ENCODE measurements at regions not wholly inside any gene's neighbourhood (a gene's known extent, or its start where the extent isn't known, plus 50 kb on each side); places are given as distances from the start of the nearest gene placed in this dataset.
"Not testable (repeated sequence)": the region's sequence is repeated elsewhere in the genome, so short reads cannot be mapped to it uniquely, and the experiment has no call there.

DNA sequence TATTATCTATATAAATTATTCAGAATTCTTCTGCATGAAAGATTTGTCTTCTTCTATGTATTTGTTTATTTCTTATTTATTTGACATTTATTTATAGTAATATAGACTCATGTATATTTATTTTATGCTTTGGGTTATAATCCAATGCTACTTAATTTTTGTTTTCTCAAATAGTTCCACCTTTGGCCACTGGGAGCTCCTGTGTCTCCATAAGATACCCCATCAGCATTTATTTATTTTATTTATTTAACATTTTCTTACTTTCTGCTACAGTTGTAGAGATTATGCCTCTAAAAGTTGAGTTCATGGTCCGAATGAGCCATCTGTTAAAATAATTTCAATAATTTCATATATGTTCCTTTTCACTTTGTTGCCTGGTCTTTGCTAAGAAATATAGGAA lies 289.4 kb downstream of the ADGRL2 start:
- DNase-seq (ENCODE audit: insufficient read length) = no peak

DNA sequence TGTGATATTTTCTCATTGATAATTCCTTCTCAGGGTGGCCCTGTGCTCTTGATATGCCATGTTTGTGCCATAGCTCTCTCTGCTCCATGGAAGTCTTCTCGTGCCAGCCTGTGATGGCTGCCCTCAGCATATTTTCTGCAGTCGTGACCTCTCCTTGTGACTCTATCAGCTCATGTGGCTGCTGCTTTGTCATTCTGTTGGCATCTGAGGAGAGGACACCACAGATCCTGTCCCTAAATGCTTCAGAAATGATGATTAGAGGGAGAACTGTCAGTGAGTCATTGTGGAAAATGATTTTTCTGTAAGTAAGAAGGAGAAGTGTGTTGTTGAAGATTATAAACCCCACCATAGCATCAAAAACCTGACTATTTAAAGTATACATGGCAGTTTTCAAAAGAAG lies 286.0 kb downstream of the ADGRL2 start:
- DNase-seq (ENCODE audit: insufficient read length) (no peak), FAIRE-seq (no peak)
- TF ChIP-seq POLR2A (IDR thresholded peaks at IDR 0.05; ENCODE audit: low read depth, low read length) (no peak), POLR2AphosphoS5 (IDR thresholded peaks at IDR 0.05; ENCODE audit: low read depth, low read length) (no peak), TAF1 (IDR thresholded peaks at IDR 0.05; ENCODE audit: borderline replicate concordance, low read depth, low read length) (no peak)

More for the DNA sequence above, 289.4 kb downstream of the ADGRL2 start:
- FAIRE-seq = no peak
- TF ChIP-seq POLR2AphosphoS5 (IDR thresholded peaks at IDR 0.05; ENCODE audit: low read depth, low read length) (no peak), TAF1 (IDR thresholded peaks at IDR 0.05; ENCODE audit: borderline replicate concordance, low read depth, low read length) (no peak)

DNA sequence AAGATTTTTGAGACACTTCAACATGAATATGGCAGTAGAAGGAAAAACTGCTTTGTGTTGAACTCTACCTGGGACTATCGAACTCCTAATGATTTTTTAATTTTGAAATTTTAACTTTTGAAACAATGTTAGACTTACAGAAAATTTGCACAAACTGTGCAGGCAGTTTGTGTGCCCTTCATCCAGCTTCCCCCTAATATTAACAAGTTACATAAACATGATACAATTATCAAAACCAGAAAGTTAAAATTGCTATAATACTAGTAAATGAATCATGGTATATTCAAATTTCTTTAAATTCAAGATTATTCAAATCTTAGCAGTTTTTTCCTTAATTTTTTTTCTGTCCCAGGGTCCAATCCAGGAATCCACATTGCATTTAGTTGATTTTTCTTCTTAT lies 278.9 kb downstream of the ADGRL2 start:
- TF ChIP-seq POLR2A (IDR thresholded peaks at IDR 0.05; ENCODE audit: low read depth, low read length) (no peak), TAF1 (IDR thresholded peaks at IDR 0.05; ENCODE audit: borderline replicate concordance, low read depth, low read length) (no peak)

DNA sequence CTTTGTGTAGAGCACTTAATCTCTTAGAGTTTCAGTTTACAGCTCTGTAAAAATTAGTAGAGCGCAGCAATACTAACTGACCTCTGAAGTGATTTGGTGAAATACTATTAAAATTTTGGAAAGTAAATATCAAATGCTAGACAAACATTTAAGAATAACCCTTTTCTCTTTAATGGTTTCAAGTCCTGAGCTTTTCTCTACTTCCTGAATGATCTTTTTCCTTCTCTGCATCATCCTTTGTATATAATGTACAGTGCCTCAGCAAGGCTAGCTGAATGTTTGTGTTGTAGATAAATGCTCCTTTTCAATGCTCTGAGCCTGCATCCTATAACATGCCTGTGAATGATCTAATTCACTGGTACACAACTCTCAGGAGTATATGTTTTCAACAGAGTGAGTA lies 272.9 kb downstream of the ADGRL2 start:
- FAIRE-seq (no peak), DNase-seq (ENCODE audit: insufficient read length) (no peak)
- no peak for TF ChIP-seq POLR2A (IDR thresholded peaks at IDR 0.05; ENCODE audit: low read depth, low read length)
- TF ChIP-seq POLR2AphosphoS5 (IDR thresholded peaks at IDR 0.05; ENCODE audit: low read depth, low read length) = no peak
- no peak for TF ChIP-seq TAF1 (IDR thresholded peaks at IDR 0.05; ENCODE audit: borderline replicate concordance, low read depth, low read length)

More for the DNA sequence above, 278.9 kb downstream of the ADGRL2 start:
- FAIRE-seq (no peak), DNase-seq (ENCODE audit: insufficient read length) (no peak)

DNA sequence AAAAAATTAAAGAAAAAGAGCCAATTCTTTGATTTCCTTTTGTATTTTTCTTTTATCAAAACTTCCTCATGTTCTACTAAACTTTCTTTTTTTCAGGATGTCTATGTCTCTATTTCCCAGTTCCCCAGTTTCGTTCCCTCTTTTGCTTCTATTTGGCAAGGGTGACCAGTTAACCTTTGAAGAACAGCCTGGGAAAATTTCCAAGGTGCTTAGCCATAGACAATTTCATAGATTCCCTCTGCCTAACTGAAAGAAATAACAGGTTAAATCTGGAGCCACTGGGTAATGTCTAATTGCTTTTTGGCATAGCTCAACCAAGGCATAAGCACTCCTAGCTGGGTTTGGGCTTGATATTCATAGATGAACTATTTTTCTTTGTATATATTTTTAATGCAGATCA lies 272.3 kb downstream of the ADGRL2 start:
- DNase-seq (ENCODE audit: insufficient read length) = no peak
- TF ChIP-seq POLR2AphosphoS5 (IDR thresholded peaks at IDR 0.05; ENCODE audit: low read depth, low read length) (no peak), POLR2A (IDR thresholded peaks at IDR 0.05; ENCODE audit: low read depth, low read length) (no peak), TAF1 (IDR thresholded peaks at IDR 0.05; ENCODE audit: borderline replicate concordance, low read depth, low read length) (no peak)
- no peak for FAIRE-seq

DNA sequence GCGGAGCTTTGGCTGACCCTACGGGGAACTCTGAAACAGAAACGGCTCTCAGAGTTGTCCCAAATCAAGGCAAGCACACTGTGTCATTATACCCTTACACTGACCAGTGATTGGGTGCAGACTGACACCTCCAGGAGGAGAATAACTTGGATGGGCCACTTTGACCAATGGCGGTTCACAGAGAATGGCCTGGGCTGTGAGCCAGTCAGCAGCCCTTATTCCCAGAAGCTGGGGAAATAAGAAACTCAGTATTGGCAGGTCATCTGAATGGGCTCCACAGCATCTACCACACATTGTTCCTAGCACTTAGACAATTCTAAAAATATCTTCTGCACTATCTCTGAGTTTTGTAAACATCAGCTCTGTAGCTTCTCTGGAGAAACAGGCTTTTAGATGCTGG lies 265.2 kb downstream of the ADGRL2 start:
- TF ChIP-seq TAF1 (IDR thresholded peaks at IDR 0.05; ENCODE audit: borderline replicate concordance, low read depth, low read length) = no peak
- no peak for TF ChIP-seq POLR2AphosphoS5 (IDR thresholded peaks at IDR 0.05; ENCODE audit: low read depth, low read length)
- no peak for TF ChIP-seq POLR2A (IDR thresholded peaks at IDR 0.05; ENCODE audit: low read depth, low read length)
- FAIRE-seq = no peak
- DNase-seq (ENCODE audit: insufficient read length) = no peak

DNA sequence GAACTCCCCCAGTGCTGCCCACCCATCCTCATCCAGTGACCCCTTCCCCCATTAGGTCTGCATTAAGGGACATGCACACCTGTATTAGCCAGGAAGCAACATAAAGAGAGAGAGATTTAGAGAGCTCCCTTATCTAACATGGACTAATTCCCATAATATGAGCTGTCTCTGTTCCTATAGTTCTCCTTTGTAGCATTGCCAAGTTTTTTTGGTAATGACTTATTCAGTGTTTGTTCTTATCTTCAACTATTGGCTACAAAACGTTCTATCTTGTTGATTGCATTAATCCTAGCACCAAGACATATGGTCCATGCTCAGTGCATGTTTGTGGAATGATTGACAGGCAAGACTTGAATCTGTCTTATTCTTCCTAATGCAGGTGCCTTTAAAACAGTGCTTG lies 264.0 kb downstream of the ADGRL2 start:
- no peak for FAIRE-seq
- no peak for DNase-seq (ENCODE audit: insufficient read length)
- TF ChIP-seq POLR2A (IDR thresholded peaks at IDR 0.05; ENCODE audit: low read depth, low read length) (no peak), POLR2AphosphoS5 (IDR thresholded peaks at IDR 0.05; ENCODE audit: low read depth, low read length) (no peak), TAF1 (IDR thresholded peaks at IDR 0.05; ENCODE audit: borderline replicate concordance, low read depth, low read length) (no peak)

DNA sequence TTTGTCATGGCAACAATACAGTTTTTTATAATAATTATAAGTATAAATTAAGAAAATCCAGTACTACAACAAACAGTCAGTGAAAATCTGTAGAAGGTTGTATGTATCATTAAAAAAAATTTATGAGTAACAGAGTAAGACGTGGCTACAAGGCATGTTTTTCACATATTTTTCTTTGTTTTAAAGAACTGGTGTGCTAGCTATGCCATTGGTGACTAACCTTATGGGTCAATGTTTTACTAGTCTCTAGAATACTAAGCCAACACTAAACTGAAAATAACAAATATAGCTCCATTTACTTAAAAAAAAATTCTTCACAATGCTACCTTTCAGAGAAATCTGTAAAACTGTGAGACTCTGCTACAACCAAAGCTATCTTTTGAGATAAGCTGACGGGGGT lies 261.5 kb downstream of the ADGRL2 start:
- FAIRE-seq (no peak), DNase-seq (ENCODE audit: insufficient read length) (no peak)
- TF ChIP-seq TAF1 (IDR thresholded peaks at IDR 0.05; ENCODE audit: borderline replicate concordance, low read depth, low read length) (no peak), POLR2AphosphoS5 (IDR thresholded peaks at IDR 0.05; ENCODE audit: low read depth, low read length) (no peak), POLR2A (IDR thresholded peaks at IDR 0.05; ENCODE audit: low read depth, low read length) (no peak)

DNA sequence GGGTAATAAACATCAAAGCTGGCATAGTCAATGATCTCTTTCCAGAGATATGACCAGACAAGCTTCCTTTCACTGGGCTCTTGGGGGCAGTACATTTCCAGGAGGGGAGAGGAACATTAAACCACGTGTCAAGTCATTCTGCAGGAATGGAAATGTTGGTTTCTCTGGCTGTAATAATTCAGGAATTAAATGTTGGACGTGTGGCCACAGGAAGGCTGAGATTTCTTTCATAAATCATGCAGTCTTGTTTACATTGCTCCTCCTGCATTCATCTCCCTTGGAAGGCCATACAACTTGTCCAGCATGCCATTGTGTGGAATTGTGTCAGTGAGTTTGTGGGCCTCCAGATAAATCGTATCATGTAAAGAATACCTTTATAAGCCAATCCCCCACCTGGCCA lies 259.2 kb downstream of the ADGRL2 start:
- no peak for TF ChIP-seq TAF1 (IDR thresholded peaks at IDR 0.05; ENCODE audit: borderline replicate concordance, low read depth, low read length)
- no peak for TF ChIP-seq POLR2A (IDR thresholded peaks at IDR 0.05; ENCODE audit: low read depth, low read length)
- TF ChIP-seq POLR2AphosphoS5 (IDR thresholded peaks at IDR 0.05; ENCODE audit: low read depth, low read length) = no peak
- FAIRE-seq = no peak
- DNase-seq (ENCODE audit: insufficient read length) = no peak

DNA sequence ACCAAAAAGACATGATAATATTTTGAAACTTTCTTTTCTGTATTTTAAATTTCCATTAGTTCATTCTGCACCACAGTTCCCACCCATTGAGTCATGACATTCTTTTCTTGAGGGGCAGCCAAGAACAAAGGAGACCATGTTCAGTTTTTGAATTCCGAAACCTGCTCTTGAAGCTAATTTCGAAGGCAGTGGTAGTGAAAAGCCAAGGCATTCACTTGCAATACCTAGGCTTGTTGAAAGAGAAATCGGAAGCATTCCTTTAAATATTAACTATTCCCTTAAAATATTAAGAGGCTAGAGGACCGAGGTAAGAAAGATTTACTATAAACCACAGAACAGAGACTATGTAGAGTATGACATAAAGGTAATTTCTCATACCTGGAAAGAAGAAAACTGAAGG lies 256.3 kb downstream of the ADGRL2 start:
- FAIRE-seq (no peak), DNase-seq (ENCODE audit: insufficient read length) (no peak)
- TF ChIP-seq POLR2A (IDR thresholded peaks at IDR 0.05; ENCODE audit: low read depth, low read length) (no peak), POLR2AphosphoS5 (IDR thresholded peaks at IDR 0.05; ENCODE audit: low read depth, low read length) (no peak), TAF1 (IDR thresholded peaks at IDR 0.05; ENCODE audit: borderline replicate concordance, low read depth, low read length) (no peak)

DNA sequence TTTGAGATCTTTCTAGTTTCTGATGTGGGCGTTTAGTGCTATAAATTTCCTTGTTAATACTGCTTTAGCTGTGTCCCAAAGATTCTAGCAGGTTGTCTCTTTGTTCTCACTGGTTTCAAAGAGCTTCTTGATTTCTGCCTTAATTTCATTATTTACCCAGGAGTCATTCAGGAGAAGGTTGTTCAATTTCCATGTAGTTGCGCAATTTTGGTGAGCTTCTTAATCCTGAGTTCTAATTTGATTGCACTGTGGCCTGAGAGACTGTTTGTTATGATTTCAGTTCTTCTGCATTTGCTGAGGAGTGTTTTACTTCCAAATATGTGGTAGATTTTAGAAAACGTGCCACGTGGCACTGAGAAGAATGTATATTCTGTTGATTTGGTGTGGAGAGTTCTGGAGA lies 254.6 kb downstream of the ADGRL2 start:
- FAIRE-seq; DNase-seq (ENCODE audit: insufficient read length): not testable (repeated sequence)

DNA sequence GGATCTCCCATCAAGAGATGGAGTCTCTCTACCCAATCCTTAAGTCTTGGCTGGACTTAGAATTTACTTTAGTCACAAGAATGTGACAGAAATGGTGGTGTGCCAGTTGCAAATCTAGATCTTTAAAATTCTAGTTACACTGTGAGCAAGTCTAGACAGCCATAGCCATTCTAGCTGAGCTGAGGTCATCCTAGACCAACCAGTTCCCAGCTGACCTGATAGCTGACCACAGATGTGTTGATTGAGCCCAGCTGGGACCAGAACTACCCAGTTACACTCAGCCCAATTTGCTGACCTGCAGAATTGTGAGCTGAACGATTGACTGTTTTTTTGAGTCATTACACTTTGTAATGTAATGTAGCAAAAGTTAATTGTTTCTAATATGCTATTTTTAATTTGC lies 251.8 kb downstream of the ADGRL2 start:
- TF ChIP-seq TAF1 (IDR thresholded peaks at IDR 0.05; ENCODE audit: borderline replicate concordance, low read depth, low read length) (no peak), POLR2AphosphoS5 (IDR thresholded peaks at IDR 0.05; ENCODE audit: low read depth, low read length) (no peak), POLR2A (IDR thresholded peaks at IDR 0.05; ENCODE audit: low read depth, low read length) (no peak)
- DNase-seq (ENCODE audit: insufficient read length) (no peak), FAIRE-seq (no peak)

DNA sequence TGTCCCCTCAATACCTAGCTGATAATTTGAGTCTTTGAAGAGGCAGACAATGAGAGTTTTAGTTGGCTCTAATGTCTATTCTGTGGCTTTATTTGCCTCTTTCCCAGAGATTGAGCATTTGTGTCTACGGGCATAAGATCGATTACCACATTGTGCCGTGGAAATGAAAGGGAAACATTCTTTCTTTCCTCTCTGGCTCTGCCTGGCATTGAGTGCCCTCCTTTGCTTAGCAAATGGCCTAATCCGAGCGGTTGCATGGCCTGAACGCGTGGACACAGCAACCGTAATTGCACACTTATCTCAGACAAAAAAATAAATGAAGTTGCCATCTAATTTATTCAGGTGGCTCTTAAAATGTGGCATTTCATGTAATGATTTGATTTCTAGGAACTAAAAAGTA lies 247.9 kb downstream of the ADGRL2 start:
- no peak for TF ChIP-seq TAF1 (IDR thresholded peaks at IDR 0.05; ENCODE audit: borderline replicate concordance, low read depth, low read length)
- TF ChIP-seq POLR2A (IDR thresholded peaks at IDR 0.05; ENCODE audit: low read depth, low read length) = no peak
- TF ChIP-seq POLR2AphosphoS5 (IDR thresholded peaks at IDR 0.05; ENCODE audit: low read depth, low read length) = no peak
- FAIRE-seq = no peak
- DNase-seq (ENCODE audit: insufficient read length) = no peak
